A549 (cell line): ENCODE measurements at regions not wholly inside any gene's neighbourhood (a gene's known extent, or its start where the extent isn't known, plus 50 kb on each side); places are given as distances from the start of the nearest gene placed in this dataset.

Source experiments
- BHLHE40 ChIP-seq: IDR thresholded peaks from 2 replicates; pipeline ENCODE4 v1.6.1; 2012; ENCODE audit warnings: low read depth, low read length, inconsistent platforms
- CEBPB ChIP-seq, 2 experiments: fragments of >200 bp in 1 of 2; sonication (Bioruptor Twin) in 1 of 2; formaldehyde crosslinking in 1 of 2; IDR thresholded peaks; 2 replicates each; pipeline ENCODE4 v1.6.1; 2012 to 2016
- EHMT2 ChIP-seq: fragments of 200-600 bp; sonication (generic); IDR thresholded peaks from 2 replicates; pipeline ENCODE4 v1.6.1; 2016; ENCODE audit warnings: antibody characterized with exemption, low read depth, mild to moderate bottlenecking, moderate library complexity
- EP300 ChIP-seq, 2 experiments: fragments of >200 bp; sonication (Bioruptor Twin); formaldehyde crosslinking; IDR thresholded peaks; 2 replicates in 1 of 2; 3 replicates in 1 of 2; pipeline ENCODE4 v1.6.1; 2016 to 2017
- GATA3 ChIP-seq: IDR thresholded peaks from 2 replicates; pipeline ENCODE4 v1.6.1; 2012; ENCODE audit warnings: borderline replicate concordance
- HDAC2 ChIP-seq: fragments of 200-600 bp; sonication (generic); IDR thresholded peaks from 2 replicates; pipeline ENCODE4 v1.6.1; 2016
- HMGXB4 ChIP-seq: fragments of 250-450 bp; sonication (Bioruptor Pico); IDR thresholded peaks from 2 replicates; pipeline ENCODE4 v1.5.0; 2021; ENCODE audit warnings: mild to moderate bottlenecking, moderate library complexity, borderline replicate concordance
- HOXB13 ChIP-seq: fragments of 250-450 bp; sonication (Bioruptor Pico); IDR thresholded peaks from 2 replicates; pipeline ENCODE4 v1.5.0; 2020; ENCODE audit warnings: low read depth, mild to moderate bottlenecking, moderate library complexity
- JUN ChIP-seq, 2 experiments: fragments of >200 bp; sonication (Bioruptor Twin); formaldehyde crosslinking; IDR thresholded peaks; 2 replicates in 1 of 2; 3 replicates in 1 of 2; pipeline ENCODE4 v1.6.1; 2016 to 2017
- POLR2A ChIP-seq: IDR thresholded peaks from 2 replicates; pipeline ENCODE4 v1.6.1; 2012; ENCODE audit warnings: mild to moderate bottlenecking, low read length
- RAD21 ChIP-seq, 2 experiments: fragments of >200 bp in 1 of 2; sonication (Bioruptor Twin) in 1 of 2; formaldehyde crosslinking in 1 of 2; IDR thresholded peaks in 1 of 2; conservative IDR thresholded peaks in 1 of 2; 2 replicates in 1 of 2; 3 replicates in 1 of 2; pipeline ENCODE4 v1.6.1; 2012 to 2018; ENCODE audit warnings: inconsistent platforms in 1 of 2
- SMC3 ChIP-seq: fragments of >200 bp; sonication (Bioruptor Twin); formaldehyde crosslinking; IDR thresholded peaks from 3 replicates; pipeline ENCODE4 v1.6.1; 2018; ENCODE audit warnings: inconsistent platforms
- TF ChIP-seq, protein P1 (sequence below): fragments of >200 bp; sonication (Bioruptor Twin); formaldehyde crosslinking; IDR thresholded peaks from 3 replicates; pipeline ENCODE4 v1.5.1; 2016
- TF ChIP-seq, protein P2 (sequence below): fragments of 450-650 bp; IDR thresholded peaks from 2 replicates; pipeline ENCODE4 v1.6.1; 2014; ENCODE audit warnings: antibody characterized with exemption

DNA sequence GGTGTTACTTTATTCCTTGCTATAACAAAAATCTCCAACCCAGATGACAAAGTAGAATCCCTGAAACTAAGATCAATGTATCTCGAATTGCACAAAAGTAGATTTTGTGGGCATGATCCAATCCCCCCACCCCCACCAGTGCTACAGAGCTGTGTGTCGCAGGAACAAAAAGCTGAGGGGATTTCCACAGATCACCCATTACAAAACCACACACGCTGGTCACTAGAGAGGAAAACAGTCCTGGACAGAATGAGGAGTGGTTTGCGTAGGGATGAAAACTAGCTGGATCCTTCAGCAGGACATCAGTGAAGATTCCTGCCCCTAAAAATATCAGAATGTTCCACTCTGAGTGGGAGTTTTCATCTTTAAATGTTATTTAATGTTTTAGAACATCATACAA, 165.3 kb upstream of the STK17B start:
- TF ChIP-seq CEBPB (IDR thresholded peaks at IDR 0.05) (no peak), EP300 (IDR thresholded peaks at IDR 0.05) (no peak), JUN (IDR thresholded peaks at IDR 0.05) (no peak), HMGXB4 (no peak), GATA3 (no peak), POLR2A (no peak), SMC3 (no peak), RAD21 (conservative IDR thresholded peaks at IDR 0.05 in 1 of 2, IDR thresholded peaks at IDR 0.05 in 1 of 2) (no peak), EHMT2 (no peak), BHLHE40 (no peak), HDAC2 (no peak), HOXB13 (CRISPR knock-in tag) (no peak)
- TF ChIP-seq, protein P1, sequence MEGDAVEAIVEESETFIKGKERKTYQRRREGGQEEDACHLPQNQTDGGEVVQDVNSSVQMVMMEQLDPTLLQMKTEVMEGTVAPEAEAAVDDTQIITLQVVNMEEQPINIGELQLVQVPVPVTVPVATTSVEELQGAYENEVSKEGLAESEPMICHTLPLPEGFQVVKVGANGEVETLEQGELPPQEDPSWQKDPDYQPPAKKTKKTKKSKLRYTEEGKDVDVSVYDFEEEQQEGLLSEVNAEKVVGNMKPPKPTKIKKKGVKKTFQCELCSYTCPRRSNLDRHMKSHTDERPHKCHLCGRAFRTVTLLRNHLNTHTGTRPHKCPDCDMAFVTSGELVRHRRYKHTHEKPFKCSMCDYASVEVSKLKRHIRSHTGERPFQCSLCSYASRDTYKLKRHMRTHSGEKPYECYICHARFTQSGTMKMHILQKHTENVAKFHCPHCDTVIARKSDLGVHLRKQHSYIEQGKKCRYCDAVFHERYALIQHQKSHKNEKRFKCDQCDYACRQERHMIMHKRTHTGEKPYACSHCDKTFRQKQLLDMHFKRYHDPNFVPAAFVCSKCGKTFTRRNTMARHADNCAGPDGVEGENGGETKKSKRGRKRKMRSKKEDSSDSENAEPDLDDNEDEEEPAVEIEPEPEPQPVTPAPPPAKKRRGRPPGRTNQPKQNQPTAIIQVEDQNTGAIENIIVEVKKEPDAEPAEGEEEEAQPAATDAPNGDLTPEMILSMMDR, result no peak
- TF ChIP-seq, protein P2, sequence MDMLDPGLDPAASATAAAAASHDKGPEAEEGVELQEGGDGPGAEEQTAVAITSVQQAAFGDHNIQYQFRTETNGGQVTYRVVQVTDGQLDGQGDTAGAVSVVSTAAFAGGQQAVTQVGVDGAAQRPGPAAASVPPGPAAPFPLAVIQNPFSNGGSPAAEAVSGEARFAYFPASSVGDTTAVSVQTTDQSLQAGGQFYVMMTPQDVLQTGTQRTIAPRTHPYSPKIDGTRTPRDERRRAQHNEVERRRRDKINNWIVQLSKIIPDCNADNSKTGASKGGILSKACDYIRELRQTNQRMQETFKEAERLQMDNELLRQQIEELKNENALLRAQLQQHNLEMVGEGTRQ, result no peak
